Endothelial cell of umbilical vein (primary cell): ENCODE measurements at regions not wholly inside any gene's neighbourhood (a gene's known extent, or its start where the extent isn't known, plus 50 kb on each side); places are given as distances from the start of the nearest gene placed in this dataset.

Experiments used
- GATA2 ChIP-seq: IDR thresholded peaks from 2 replicates; pipeline ENCODE4 v1.7.0; 2011; ENCODE audit warnings: low read depth, mild to moderate bottlenecking, moderate library complexity, mixed read lengths, low read length; ENCODE audit not compliant: insufficient read length, insufficient read depth
- TF ChIP-seq, protein P1 (sequence below), 2 donors: IDR thresholded peaks; 1 replicate in 1 of 2; 2 replicates in 1 of 2; pipeline ENCODE4 v1.5.1; 2011; ENCODE audit warnings: low read length in 2 of 2, mild to moderate bottlenecking in 2 of 2, moderate library complexity in 2 of 2, control low read depth in 1 of 2, inconsistent platforms in 1 of 2, low read depth in 1 of 2; ENCODE audit not compliant: insufficient read depth in 1 of 2; ENCODE audit errors: extremely low read depth in 1 of 2

DNA sequence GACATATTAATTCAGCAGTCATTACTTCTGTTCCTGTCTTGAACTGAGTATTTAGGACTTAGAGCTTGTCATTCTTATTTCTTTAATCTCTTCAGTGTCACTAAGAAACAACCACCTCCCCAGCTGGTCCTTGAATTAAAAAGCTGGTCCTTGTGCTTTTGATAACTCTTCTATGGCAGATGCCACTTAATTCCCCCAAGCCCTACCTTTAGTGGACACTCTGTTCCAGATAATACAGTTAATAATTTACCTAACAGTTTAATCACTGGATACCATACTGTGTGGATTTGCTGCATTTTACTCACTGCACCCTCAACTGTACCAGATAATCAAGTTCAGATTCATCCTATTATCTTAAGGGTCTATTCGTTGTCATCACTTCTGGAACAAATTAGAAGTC is 73.1 kb downstream of the SKA1 start:
- TF ChIP-seq, protein P1, sequence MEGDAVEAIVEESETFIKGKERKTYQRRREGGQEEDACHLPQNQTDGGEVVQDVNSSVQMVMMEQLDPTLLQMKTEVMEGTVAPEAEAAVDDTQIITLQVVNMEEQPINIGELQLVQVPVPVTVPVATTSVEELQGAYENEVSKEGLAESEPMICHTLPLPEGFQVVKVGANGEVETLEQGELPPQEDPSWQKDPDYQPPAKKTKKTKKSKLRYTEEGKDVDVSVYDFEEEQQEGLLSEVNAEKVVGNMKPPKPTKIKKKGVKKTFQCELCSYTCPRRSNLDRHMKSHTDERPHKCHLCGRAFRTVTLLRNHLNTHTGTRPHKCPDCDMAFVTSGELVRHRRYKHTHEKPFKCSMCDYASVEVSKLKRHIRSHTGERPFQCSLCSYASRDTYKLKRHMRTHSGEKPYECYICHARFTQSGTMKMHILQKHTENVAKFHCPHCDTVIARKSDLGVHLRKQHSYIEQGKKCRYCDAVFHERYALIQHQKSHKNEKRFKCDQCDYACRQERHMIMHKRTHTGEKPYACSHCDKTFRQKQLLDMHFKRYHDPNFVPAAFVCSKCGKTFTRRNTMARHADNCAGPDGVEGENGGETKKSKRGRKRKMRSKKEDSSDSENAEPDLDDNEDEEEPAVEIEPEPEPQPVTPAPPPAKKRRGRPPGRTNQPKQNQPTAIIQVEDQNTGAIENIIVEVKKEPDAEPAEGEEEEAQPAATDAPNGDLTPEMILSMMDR (IDR thresholded peaks at IDR 0.05; ENCODE audit: extremely low read depth in 1 of 2, insufficient read depth in 1 of 2, low read depth in 1 of 2, low read length in 2 of 2), result no peak
- TF ChIP-seq GATA2, result no peak
